ENCODE measurements at regions not wholly inside any gene's neighbourhood (a gene's known extent, or its start where the extent isn't known, plus 50 kb on each side); places are given as distances from the start of the nearest gene placed in this dataset.

DNA sequence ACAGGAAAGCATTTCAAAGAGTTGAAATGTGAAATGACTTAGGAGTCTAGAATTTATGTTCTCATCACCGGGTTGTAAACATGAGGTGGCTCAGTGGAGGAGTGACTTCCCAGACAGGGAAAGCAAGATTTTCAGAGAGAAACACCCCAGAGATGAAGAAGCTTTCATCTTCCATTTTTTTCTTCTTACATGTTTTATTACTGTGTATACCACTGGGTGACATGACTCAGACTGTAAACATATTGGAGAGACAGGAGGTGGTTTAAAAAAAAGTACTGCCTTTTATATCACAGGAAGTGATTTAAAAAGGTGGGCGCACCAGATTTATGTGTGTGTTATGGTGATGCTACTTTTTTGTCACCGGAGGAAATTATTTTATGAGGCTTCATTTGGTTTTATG, 209.1 kb upstream of the TUT7 start:
- TF ChIP-seq ARNTL (CRISPR knock-in tag; IDR thresholded peaks at IDR 0.05; ENCODE audit: borderline replicate concordance, low read depth) (no peak), ZC3H10 (CRISPR knock-in tag; IDR thresholded peaks at IDR 0.05) (no peak), ISL1 (CRISPR knock-in tag; IDR thresholded peaks at IDR 0.05) (no peak), ZNF565 (CRISPR knock-in tag; conservative IDR thresholded peaks at IDR 0.05; ENCODE audit: low read depth) (no peak), RARB (CRISPR knock-in tag; IDR thresholded peaks at IDR 0.05) (no peak), ESRRG (CRISPR knock-in tag; IDR thresholded peaks at IDR 0.05) (no peak), TOX (CRISPR knock-in tag; IDR thresholded peaks at IDR 0.05; ENCODE audit: borderline replicate concordance) (no peak), ZNF8 (CRISPR knock-in tag; IDR thresholded peaks at IDR 0.05) (no peak)
- TF ChIP-seq, protein P1, sequence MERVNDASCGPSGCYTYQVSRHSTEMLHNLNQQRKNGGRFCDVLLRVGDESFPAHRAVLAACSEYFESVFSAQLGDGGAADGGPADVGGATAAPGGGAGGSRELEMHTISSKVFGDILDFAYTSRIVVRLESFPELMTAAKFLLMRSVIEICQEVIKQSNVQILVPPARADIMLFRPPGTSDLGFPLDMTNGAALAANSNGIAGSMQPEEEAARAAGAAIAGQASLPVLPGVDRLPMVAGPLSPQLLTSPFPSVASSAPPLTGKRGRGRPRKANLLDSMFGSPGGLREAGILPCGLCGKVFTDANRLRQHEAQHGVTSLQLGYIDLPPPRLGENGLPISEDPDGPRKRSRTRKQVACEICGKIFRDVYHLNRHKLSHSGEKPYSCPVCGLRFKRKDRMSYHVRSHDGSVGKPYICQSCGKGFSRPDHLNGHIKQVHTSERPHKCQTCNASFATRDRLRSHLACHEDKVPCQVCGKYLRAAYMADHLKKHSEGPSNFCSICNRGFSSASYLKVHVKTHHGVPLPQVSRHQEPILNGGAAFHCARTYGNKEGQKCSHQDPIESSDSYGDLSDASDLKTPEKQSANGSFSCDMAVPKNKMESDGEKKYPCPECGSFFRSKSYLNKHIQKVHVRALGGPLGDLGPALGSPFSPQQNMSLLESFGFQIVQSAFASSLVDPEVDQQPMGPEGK (CRISPR knock-in tag; IDR thresholded peaks at IDR 0.05; ENCODE audit: borderline replicate concordance), result no peak
- TF ChIP-seq, protein P2, sequence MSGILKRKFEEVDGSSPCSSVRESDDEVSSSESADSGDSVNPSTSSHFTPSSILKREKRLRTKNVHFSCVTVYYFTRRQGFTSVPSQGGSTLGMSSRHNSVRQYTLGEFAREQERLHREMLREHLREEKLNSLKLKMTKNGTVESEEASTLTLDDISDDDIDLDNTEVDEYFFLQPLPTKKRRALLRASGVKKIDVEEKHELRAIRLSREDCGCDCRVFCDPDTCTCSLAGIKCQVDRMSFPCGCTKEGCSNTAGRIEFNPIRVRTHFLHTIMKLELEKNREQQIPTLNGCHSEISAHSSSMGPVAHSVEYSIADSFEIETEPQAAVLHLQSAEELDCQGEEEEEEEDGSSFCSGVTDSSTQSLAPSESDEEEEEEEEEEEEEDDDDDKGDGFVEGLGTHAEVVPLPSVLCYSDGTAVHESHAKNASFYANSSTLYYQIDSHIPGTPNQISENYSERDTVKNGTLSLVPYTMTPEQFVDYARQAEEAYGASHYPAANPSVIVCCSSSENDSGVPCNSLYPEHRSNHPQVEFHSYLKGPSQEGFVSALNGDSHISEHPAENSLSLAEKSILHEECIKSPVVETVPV (CRISPR knock-in tag; IDR thresholded peaks at IDR 0.05), result no peak
- TF ChIP-seq, protein P3, sequence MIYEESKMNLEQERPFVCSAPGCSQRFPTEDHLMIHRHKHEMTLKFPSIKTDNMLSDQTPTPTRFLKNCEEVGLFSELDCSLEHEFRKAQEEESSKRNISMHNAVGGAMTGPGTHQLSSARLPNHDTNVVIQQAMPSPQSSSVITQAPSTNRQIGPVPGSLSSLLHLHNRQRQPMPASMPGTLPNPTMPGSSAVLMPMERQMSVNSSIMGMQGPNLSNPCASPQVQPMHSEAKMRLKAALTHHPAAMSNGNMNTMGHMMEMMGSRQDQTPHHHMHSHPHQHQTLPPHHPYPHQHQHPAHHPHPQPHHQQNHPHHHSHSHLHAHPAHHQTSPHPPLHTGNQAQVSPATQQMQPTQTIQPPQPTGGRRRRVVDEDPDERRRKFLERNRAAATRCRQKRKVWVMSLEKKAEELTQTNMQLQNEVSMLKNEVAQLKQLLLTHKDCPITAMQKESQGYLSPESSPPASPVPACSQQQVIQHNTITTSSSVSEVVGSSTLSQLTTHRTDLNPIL (CRISPR knock-in tag; IDR thresholded peaks at IDR 0.05; ENCODE audit: low read depth), result no peak
- TF ChIP-seq, protein P4, sequence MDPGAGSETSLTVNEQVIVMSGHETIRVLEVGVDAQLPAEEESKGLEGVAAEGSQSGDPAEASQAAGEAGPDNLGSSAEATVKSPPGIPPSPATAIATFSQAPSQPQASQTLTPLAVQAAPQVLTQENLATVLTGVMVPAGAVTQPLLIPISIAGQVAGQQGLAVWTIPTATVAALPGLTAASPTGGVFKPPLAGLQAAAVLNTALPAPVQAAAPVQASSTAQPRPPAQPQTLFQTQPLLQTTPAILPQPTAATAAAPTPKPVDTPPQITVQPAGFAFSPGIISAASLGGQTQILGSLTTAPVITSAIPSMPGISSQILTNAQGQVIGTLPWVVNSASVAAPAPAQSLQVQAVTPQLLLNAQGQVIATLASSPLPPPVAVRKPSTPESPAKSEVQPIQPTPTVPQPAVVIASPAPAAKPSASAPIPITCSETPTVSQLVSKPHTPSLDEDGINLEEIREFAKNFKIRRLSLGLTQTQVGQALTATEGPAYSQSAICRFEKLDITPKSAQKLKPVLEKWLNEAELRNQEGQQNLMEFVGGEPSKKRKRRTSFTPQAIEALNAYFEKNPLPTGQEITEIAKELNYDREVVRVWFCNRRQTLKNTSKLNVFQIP (CRISPR knock-in tag; IDR thresholded peaks at IDR 0.05; ENCODE audit: borderline replicate concordance, low read depth), result no peak
- TF ChIP-seq, protein P5, sequence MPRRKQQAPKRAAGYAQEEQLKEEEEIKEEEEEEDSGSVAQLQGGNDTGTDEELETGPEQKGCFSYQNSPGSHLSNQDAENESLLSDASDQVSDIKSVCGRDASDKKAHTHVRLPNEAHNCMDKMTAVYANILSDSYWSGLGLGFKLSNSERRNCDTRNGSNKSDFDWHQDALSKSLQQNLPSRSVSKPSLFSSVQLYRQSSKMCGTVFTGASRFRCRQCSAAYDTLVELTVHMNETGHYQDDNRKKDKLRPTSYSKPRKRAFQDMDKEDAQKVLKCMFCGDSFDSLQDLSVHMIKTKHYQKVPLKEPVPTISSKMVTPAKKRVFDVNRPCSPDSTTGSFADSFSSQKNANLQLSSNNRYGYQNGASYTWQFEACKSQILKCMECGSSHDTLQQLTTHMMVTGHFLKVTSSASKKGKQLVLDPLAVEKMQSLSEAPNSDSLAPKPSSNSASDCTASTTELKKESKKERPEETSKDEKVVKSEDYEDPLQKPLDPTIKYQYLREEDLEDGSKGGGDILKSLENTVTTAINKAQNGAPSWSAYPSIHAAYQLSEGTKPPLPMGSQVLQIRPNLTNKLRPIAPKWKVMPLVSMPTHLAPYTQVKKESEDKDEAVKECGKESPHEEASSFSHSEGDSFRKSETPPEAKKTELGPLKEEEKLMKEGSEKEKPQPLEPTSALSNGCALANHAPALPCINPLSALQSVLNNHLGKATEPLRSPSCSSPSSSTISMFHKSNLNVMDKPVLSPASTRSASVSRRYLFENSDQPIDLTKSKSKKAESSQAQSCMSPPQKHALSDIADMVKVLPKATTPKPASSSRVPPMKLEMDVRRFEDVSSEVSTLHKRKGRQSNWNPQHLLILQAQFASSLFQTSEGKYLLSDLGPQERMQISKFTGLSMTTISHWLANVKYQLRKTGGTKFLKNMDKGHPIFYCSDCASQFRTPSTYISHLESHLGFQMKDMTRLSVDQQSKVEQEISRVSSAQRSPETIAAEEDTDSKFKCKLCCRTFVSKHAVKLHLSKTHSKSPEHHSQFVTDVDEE (CRISPR knock-in tag; IDR thresholded peaks at IDR 0.05), result no peak
